NCI-H2196 treated with DMSO at 0.1 percent for 48 hours (cell line): ENCODE measurements at regions not wholly inside any gene's neighbourhood (a gene's known extent, or its start where the extent isn't known, plus 50 kb on each side); places are given as distances from the start of the nearest gene placed in this dataset.

Source experiments
- DNase-seq: peaks from one replicate; lab custom pipeline; 2025; ENCODE audit not compliant: unreplicated experiment; lab: John Stamatoyannopoulos, UW

DNA sequence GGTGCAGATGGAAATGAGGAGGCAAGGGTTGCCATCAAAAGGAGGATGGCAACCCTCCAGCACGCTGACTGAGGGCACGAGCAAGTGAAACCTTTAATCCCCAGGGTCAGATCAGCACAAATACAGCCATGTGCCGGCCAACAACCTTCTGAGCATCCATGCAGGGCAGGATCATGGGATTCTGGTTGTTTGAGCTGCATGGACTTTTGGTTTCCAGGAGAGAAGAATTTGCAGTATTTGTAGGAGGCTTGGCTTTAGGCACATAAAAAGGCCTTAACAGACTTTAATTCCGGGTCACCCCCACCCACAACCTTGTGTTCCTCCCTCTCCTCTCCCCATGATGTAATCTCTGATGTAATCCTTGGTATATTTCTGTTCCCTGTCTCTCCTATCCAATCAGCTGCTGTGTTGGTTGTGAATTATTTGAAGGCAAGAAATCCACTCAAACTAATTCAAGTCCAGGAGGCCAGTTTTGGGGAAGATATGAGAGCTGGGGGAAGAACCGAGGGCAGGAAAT lies 254.3 kb downstream of the SHQ1 start:
- no peak for DNase-seq

- DNase-seq = no peak
These were observed 256.5 kb downstream of the SHQ1 start for GRCh38 chr3:72591522-72592421.

DNA sequence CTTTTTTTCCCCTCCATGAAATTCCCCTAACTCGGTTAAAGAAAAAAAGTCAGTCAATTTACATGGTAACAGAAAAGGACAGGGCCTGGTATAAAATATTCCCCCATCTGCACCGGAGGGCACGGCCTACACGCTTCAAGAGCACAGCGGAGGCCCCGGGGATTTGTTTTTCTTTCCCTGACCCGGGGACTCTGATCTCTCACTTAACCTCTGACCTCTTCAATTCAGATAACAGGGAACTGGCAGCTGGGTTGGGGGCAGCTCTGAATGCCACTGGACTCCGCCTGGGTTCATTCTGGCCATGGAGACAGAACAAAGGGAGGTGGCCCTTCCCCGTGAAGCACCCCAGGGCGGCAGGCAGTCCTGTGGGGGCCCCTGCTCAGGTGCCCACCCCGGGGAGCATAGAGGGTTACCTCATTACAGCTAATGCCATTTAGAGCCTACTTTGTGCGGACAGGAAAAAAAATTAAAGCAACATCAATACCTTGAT lies 257.5 kb downstream of the SHQ1 start:
- no peak for DNase-seq

GRCh38 chr3:72587282-72587681 lies 261.0 kb downstream of the SHQ1 start:
- no peak for DNase-seq

DNA sequence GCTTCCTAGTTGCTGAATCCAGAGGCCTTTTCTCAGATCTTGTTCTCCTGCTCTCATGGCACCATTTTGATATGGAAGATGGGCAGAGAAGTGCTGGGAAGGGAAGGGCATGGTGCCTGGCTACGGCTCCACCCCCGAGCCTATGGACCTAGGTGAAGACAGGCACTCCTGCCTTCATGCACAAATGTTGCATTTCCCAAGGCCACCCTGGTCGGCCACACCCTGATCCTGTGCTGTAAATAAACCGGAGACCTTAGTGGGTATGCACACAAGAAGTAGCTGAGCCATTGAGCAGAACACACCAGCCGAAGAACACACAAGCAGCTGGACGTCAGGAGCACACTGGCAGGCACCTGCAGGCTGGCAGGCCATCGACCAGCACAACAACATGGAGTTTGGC lies 261.6 kb downstream of the SHQ1 start:
- DNase-seq = no peak

DNA sequence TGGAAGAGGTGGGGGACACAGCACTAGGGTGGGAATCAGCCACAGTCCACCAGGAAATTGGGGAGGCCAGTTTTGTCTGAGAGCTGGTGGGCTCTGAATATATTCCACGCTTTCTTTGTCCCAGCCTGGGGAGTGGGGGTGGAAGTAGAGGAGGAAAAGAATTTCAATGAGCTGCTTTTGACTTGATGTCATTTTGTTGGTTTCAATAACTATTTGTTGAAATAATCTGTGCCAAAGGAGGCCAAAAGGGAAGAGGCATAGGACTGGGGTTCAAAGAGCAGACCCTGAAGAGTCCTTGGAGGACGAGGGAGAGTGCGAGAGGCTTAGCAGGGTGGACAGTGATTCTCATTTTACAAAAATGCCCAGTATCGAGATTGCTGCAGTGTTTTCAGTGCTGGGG lies 262.3 kb downstream of the SHQ1 start:
- no peak for DNase-seq

- no peak for DNase-seq
These were observed 264.0 kb downstream of the SHQ1 start for GRCh38 chr3:72584262-72584661.

DNA sequence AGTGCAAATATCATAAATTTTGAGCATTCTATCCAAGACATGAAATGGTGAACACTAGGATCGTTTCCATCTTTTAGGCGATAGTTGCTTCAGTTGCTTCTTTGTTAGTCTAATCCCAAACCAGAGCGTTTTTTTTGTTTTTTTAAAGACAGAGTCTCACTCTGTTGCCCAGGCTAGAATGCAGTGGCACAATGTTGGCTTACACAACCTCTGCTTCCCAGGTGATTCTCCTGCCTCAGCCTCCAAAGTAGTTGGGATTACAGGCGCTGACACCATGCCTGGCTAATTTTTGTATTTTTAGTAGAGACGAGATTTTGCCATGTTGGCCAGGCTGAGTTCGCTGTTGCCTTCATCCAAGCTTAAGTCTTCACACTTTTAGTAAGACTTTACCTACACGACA lies 265.3 kb downstream of the SHQ1 start:
- DNase-seq = no peak

GRCh38 chr3:72582211-72582878 lies 265.9 kb downstream of the SHQ1 start:
- DNase-seq = no peak

- DNase-seq = no peak
These were observed 267.3 kb downstream of the SHQ1 start for GRCh38 chr3:72580900-72581299.

DNA sequence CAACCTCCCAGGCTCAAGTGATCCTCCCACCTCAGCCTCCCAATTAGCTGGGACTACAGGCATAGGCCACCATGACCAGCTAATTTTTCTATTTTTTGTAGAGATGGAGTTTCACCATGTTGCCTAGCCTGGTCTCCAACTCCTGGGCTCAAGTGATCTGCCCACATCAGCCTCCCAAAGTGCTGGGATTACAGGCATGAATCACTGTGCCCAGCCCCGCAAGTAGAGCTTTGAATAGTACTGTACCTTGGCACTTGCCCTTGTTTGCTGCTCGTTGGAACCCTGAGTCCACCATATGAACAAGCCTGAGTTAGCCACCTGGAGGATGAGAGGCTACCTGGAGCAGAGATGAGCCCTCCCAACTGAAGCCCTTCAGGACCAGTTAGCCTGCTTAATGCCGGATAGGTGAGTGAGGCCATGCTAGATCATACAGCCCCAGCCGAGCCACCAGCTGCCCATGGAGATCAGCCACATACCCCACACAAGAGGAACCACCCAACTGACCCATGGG lies 267.9 kb downstream of the SHQ1 start:
- DNase-seq = no peak

GRCh38 chr3:72579581-72580245 lies 268.5 kb downstream of the SHQ1 start:
- no peak for DNase-seq

- no peak for DNase-seq
These were observed 269.1 kb downstream of the SHQ1 start for GRCh38 chr3:72579191-72579580.

DNA sequence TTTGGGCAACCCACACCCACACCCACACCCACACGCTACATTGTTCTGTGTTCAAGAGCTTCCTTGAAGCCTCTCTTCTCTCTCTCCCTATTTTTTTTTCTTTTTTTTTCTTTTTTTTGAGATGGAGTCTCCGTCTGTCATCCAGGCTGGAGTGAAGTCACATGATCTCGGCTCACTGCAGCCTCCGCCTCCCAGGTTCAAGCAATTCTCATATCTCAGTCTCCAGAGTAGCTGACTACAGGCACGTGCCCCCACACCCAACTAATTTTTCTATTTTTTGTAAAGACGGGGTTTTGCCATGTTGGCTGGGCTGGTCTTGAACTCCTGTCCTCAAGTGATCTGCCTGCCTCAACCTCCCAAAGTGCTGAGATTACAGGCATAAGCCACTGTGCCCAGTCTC lies 271.1 kb downstream of the SHQ1 start:
- no peak for DNase-seq

GRCh38 chr3:72576563-72576962 lies 271.7 kb downstream of the SHQ1 start:
- no peak for DNase-seq

- DNase-seq = no peak
These were observed 274.1 kb downstream of the SHQ1 start for GRCh38 chr3:72574144-72574543.

DNA sequence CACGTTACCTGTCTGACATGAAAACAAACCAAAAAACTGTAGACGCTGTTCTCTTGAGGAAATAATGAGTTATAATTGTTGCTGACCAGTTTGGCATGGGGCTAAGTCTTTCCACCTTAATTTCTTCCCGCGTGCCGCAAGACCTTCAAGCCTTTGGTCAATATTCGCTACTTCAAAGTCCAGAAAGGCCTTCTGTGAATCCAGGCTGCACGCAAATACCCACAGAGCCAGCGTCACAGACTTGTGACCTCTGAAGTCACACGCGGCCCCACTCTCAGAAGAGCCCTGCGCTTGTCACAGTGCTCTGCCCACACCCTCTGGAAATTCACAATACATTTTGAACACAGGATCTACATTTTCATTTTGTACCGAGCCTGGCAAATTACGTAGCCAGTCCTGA lies 275.2 kb downstream of the SHQ1 start:
- no peak for DNase-seq

DNA sequence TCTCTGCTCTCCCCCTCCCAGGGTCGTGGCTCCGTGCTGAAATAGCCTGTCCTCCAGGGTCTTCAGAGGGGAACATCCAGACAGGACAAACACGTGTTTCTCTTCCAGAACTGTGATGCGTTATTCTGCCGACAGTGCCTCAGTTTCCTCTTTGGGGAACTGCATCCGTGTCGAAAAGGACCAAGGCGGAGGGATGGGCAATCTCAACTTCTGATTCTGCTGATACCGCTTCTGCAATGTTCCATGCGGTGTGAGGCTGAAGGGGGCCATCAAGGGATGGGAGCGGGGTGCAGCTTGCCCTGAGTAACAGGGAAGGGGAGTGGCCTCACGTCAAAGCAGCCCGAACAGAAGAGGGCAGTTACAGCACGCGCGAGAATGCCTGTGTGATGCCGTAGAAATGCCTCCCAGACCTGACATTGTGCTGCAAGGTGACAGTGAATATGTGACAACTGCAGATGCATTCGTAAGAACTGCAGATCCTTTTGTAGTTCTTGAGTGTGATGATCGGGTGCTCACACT lies 275.7 kb downstream of the SHQ1 start:
- no peak for DNase-seq

- DNase-seq = no peak
These were observed 276.6 kb downstream of the SHQ1 start for GRCh38 chr3:72571638-72572114.

DNA sequence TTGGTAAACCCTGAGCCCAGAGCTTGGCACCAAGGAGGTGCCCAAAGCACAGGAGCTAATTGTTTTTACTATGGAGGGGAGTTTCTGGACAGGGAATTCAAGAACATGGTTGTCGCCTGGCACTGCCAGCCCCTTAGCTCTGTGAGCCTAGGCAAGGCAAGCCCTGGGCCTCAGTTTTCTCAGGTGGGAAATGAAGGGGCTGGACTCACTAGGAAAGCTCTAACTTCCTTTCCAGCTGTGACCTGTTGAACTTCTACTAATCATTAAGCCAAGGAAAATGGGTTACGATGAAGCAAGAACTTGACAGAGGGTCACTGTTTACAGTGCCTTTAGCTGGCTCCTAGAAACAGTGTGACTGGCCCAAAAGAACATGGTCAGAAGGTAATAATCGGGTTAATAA lies 277.2 kb downstream of the SHQ1 start:
- no peak for DNase-seq
